Ovary (tissue), 7 donors: ENCODE measurements at regions not wholly inside any gene's neighbourhood (a gene's known extent, or its start where the extent isn't known, plus 50 kb on each side); places are given as distances from the start of the nearest gene placed in this dataset.
"Not testable (repeated sequence)": the region's sequence is repeated elsewhere in the genome, so short reads cannot be mapped to it uniquely, and the experiment has no call there.

ENCODE experiments used
- DNase-seq, 5 donors: peaks; one replicate each; pipeline ENCODE4 v3.0.0-alpha.2; 2019 to 2020
- H3K27ac ChIP-seq, 2 donors: fragments of 200-600 bp; one replicate each; pipeline versions ENCODE4 v1.5.1 to v1.8.0; 2019 to 2022
- H3K27me3 ChIP-seq: fragments of 200-600 bp; one replicate; pipeline ENCODE4 v1.8.0; 2022
- H3K36me3 ChIP-seq: fragments of 200-600 bp; sonication (generic); one replicate; pipeline ENCODE4 v1.5.1; 2019
- H3K4me1 ChIP-seq: one replicate; pipeline ENCODE4 v1.8.1; 2013; ENCODE audit warnings: mild to moderate bottlenecking, moderate library complexity; ENCODE audit not compliant: insufficient read depth
- H3K4me3 ChIP-seq: fragments of 200-600 bp; sonication (generic); one replicate; pipeline ENCODE4 v1.5.1; 2017
- H3K9me3 ChIP-seq, 2 donors: fragments of 200-600 bp in 1 of 2; sonication (generic) in 1 of 2; one replicate each; pipeline versions ENCODE4 v1.5.1 to v1.8.1; 2013 to 2019; ENCODE audit warnings: mild to moderate bottlenecking in 1 of 2, moderate library complexity in 1 of 2
- EP300 ChIP-seq: sonication (generic); formaldehyde crosslinking; IDR thresholded peaks from one replicate; pipeline ENCODE4 v1.6.1; 2017; ENCODE audit warnings: antibody characterized with exemption
- POLR2A ChIP-seq: fragments of 450-650 bp; IDR thresholded peaks from one replicate; pipeline ENCODE4 v1.6.1; 2017; ENCODE audit warnings: antibody characterized with exemption, mild to moderate bottlenecking, moderate library complexity
- whole genome bisulfite sequencing, 3 donors: extraction: QIAGEN DNeasy Blood & Tissue Kit in 1 of 3; methylation state at CpG; one replicate each; pipeline versions ENCODE4 v1.1.5 to v1.1.7; 2013 to 2017; 5-methylcytosine and 5-hydroxymethylcytosine counted together
- intact Hi-C, 4 donors: fragments of 100-400 bp; cut with DNase I; formaldehyde crosslinking; loops; one replicate each; pipeline versions ENCODE4 v1.11.0 to v1.15.1; 2022 to 2023
- TF ChIP-seq, protein P1 (sequence below), 3 donors: fragments of 450-650 bp in 2 of 3; fragments of 200-600 bp in 1 of 3; IDR thresholded peaks; one replicate each; pipeline versions ENCODE4 v1.5.1 to v1.8.0; 2016 to 2022; ENCODE audit warnings: antibody characterized with exemption in 3 of 3, mild to moderate bottlenecking in 1 of 3
- donor health status: DM: no; HTN: no; CAD: no; lungs with moderate emphysema.
- donor health status: DM: no; HTN: no; CAD: no.
- donor health status: Bipolar disorder and iron deficiency.
- donor health status: DM: no; HTN: no; CAD: no.
- donor health status: DM: yes; HTN: yes; CAD: no.

DNA sequence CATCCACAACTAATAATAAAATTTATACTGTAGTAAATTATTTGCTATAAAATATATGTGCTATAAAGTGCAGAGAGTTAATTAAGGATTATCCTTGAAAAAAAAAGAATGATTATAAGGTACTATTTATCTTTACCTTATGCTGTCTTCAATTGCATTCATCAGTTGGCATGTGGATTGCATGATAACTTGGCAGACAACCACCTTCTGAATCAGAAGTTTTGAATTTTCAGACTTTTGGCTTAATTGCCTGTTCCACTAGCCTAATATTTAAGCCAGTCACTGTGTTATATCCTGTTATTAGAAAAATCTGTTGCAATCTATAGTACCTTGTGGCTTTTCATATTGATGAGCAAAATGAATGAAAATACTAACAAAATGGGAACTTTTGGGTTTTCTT is 1040.3 kb upstream of the PCDH10 start:
- TF ChIP-seq POLR2A (no peak), EP300 (no peak)
- TF ChIP-seq, protein P1, sequence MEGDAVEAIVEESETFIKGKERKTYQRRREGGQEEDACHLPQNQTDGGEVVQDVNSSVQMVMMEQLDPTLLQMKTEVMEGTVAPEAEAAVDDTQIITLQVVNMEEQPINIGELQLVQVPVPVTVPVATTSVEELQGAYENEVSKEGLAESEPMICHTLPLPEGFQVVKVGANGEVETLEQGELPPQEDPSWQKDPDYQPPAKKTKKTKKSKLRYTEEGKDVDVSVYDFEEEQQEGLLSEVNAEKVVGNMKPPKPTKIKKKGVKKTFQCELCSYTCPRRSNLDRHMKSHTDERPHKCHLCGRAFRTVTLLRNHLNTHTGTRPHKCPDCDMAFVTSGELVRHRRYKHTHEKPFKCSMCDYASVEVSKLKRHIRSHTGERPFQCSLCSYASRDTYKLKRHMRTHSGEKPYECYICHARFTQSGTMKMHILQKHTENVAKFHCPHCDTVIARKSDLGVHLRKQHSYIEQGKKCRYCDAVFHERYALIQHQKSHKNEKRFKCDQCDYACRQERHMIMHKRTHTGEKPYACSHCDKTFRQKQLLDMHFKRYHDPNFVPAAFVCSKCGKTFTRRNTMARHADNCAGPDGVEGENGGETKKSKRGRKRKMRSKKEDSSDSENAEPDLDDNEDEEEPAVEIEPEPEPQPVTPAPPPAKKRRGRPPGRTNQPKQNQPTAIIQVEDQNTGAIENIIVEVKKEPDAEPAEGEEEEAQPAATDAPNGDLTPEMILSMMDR (IDR thresholded peaks at IDR 0.05), result no peak
- Histone ChIP-seq H3K27me3 (peaks cover 5% of the 10 kb centered on the region), H3K4me1 (no peaks in the 10 kb centered on the region), H3K4me3 (no peak overlapping the region), H3K36me3 (no peaks in the 10 kb centered on the region), H3K27ac (no peak overlapping the region), H3K9me3 (no peaks in the 10 kb centered on the region)
- DNase-seq, result no peak
- intact Hi-C loops, result no loop called here

GRCh38 chr4:132114885-132115284 is 1034.2 kb upstream of the PCDH10 start:
- no peaks in the 10 kb centered on the region for H3K4me1 ChIP-seq
- no peak for DNase-seq
- TF ChIP-seq EP300 (no peak), POLR2A (no peak)
- TF ChIP-seq, protein P1 (IDR thresholded peaks at IDR 0.05), result no peak
- H3K36me3 ChIP-seq, result no peaks in the 10 kb centered on the region
- no peaks in the 10 kb centered on the region for H3K9me3 ChIP-seq
- no peak overlapping the region for H3K27ac ChIP-seq
- 0 to 44% (median 37%) methylated on average over 1 of the region's 1 CpG for WGBS, 3 donors
- H3K27me3 ChIP-seq, result no peaks in the 10 kb centered on the region
- intact Hi-C loops, result no loop called here
- H3K4me3 ChIP-seq, result no peak overlapping the region

DNA sequence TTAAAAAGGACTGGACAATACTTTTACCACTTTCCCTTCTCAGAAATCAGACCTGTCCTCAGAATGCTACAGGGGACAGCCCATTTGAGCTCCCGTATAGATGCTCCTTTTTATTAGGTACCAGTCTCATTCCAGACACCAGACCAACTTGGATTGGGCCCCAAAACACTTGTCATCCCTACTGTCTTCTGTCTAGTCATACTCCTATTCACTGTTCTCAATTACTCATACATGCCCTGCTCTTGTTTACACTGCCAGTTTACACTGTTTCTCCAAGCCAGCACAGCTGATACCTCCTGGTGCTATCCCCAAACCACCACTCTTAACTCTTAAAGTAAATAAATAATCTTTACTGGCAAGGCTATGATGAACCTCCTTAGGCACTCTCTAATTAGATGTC is 1026.4 kb upstream of the PCDH10 start:
- H3K4me1 ChIP-seq, DNase-seq, H3K36me3 ChIP-seq, H3K9me3 ChIP-seq, H3K4me3 ChIP-seq, intact Hi-C loops, H3K27ac ChIP-seq, H3K27me3 ChIP-seq: not testable (repeated sequence)
- 77 to 89% (median 81%) methylated on average over 1 of the region's 1 CpG for WGBS, 3 donors

DNA sequence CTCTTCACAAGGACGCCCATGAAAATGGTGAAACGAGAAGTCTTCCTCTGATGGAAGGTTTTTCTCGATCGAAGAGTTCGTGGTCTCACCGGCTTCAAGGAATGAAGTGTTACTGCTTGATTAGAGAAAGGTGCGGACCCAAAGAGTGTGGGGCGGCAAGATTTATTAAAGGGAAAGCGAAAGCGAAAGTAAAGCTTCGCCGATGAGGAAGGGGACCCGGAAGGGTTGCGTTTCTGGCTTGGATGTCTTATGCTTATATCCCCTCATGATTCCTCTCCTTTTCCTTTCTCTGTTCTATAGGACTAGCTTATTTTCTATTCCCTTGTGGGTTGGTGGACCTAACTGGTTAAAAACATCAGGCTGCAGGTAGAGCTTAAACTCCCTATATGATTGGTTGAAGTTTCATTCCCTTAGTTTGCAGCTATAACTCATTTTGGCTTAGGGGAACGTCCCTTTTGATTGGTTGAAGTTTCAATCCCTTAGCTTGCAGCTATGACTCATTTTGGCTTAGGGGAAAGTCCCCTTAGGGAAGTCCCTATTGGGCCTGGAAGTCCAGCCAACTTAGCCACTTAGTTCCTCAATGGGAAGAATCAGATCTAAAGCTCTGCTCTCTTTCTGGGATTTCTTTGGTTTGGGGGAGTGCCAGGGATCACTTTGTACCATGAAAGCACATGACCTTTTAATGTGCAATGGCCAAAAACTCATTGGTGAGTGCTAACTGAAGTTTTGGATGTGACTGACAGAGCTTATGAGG is 1025.0 kb upstream of the PCDH10 start:
- no peak for DNase-seq
- 88 to 92% (median 89%) methylated on average over 15 of the region's 15 CpGs for WGBS, 3 donors
- H3K4me3 ChIP-seq, result no peak overlapping the region
- TF ChIP-seq EP300 (no peak), POLR2A (no peak)
- TF ChIP-seq, protein P1 (IDR thresholded peaks at IDR 0.05), result no peak
- no peaks in the 10 kb centered on the region for H3K27me3 ChIP-seq
- H3K9me3 ChIP-seq, result no peaks in the 10 kb centered on the region
- no peaks in the 10 kb centered on the region for H3K36me3 ChIP-seq
- intact Hi-C loops, result no loop called here
- H3K27ac ChIP-seq, result no peak overlapping the region
- H3K4me1 ChIP-seq, result no peaks in the 10 kb centered on the region

- Histone ChIP-seq H3K4me3 (no peak overlapping the region), H3K27me3 (no peaks in the 10 kb centered on the region), H3K27ac (no peak overlapping the region), H3K36me3 (no peaks in the 10 kb centered on the region), H3K4me1 (no peaks in the 10 kb centered on the region), H3K9me3 (no peaks in the 10 kb centered on the region)
- 77 to 86% (median 83%) methylated on average over 1 of the region's 1 CpG for WGBS, 3 donors
- TF ChIP-seq EP300, result no peak
- TF ChIP-seq POLR2A, result no peak
- TF ChIP-seq, protein P1 (IDR thresholded peaks at IDR 0.05), result no peak
- no peak for DNase-seq
- intact Hi-C loops, result no loop called here
Measured at GRCh38 chr4:132124624-132124974, 1024.5 kb upstream of the PCDH10 start.
